GM23338 (cell line): ENCODE measurements at regions not wholly inside any gene's neighbourhood (a gene's known extent, or its start where the extent isn't known, plus 50 kb on each side); places are given as distances from the start of the nearest gene placed in this dataset.

Experiments used
- POLR2AphosphoS5 ChIP-seq: IDR thresholded peaks from 2 replicates; pipeline ENCODE4 v1.6.1; 2016; ENCODE audit warnings: antibody characterized with exemption, low read depth
- TF ChIP-seq, protein P1 (sequence below), 2 experiments: fragments of 200-600 bp in 1 of 2; sonication (generic) in 1 of 2; conservative IDR thresholded peaks; 2 replicates each; pipeline versions ENCODE4 v1.5.1 to v1.6.1; 2016 to 2017; ENCODE audit warnings: antibody characterized with exemption in 2 of 2, low read depth in 2 of 2, mild to moderate bottlenecking in 2 of 2, moderate library complexity in 1 of 2

GRCh38 chr6:163906006-163906710 is 491.6 kb downstream of the QKI start:
- TF ChIP-seq, protein P1, sequence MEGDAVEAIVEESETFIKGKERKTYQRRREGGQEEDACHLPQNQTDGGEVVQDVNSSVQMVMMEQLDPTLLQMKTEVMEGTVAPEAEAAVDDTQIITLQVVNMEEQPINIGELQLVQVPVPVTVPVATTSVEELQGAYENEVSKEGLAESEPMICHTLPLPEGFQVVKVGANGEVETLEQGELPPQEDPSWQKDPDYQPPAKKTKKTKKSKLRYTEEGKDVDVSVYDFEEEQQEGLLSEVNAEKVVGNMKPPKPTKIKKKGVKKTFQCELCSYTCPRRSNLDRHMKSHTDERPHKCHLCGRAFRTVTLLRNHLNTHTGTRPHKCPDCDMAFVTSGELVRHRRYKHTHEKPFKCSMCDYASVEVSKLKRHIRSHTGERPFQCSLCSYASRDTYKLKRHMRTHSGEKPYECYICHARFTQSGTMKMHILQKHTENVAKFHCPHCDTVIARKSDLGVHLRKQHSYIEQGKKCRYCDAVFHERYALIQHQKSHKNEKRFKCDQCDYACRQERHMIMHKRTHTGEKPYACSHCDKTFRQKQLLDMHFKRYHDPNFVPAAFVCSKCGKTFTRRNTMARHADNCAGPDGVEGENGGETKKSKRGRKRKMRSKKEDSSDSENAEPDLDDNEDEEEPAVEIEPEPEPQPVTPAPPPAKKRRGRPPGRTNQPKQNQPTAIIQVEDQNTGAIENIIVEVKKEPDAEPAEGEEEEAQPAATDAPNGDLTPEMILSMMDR (conservative IDR thresholded peaks at IDR 0.05; ENCODE audit: low read depth in 2 of 2) = no peak
- no peak for TF ChIP-seq POLR2AphosphoS5
